NCI-H526 (cell line): ENCODE measurements at regions not wholly inside any gene's neighbourhood (a gene's known extent, or its start where the extent isn't known, plus 50 kb on each side); places are given as distances from the start of the nearest gene placed in this dataset.
"Not testable (repeated sequence)": the region's sequence is repeated elsewhere in the genome, so short reads cannot be mapped to it uniquely, and the experiment has no call there.

Experiments used
- DNase-seq, 2 experiments: peaks; one replicate each; lab custom pipeline; 2025; lab: John Stamatoyannopoulos, UW

DNA sequence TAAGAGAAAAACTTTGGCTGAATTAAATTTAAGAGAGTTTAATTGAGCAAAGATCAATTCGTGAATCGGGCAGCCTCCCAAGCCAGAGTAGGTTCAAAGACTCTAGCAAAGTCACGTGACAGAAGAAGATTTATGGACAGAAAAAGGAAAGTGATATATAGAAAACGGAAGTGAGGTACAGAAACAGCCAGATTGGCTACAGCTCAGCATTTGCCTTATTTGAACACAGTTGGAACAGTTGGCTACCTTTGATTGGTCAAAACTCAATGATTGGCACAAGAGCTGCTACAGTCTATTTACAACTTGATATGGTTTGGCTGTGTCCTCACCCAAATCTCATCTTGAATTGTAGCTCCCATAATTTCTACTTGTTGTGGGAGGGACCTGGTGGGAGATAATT lies 102.6 kb downstream of the PLG start:
- DNase-seq: no peak

DNA sequence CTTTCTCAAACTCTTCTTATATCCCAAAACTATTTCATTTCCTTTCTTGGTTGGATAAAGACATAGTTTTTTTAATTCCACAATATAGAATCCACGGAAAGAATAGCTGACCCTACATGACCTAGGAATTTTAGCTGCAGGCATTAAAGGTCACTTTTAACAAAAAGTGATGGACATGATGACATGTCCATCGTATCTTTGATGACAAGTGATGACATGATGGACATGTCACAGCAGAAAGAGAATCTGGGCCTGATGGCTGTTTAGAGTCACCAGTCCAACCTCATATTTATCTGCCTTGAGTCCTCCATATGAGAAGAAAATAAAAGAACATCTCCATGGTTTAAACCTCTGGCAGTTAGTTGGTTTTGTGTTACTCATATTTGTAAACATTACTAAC lies 106.2 kb downstream of the PLG start:
- DNase-seq: no peak

- DNase-seq: no peak
Measured at GRCh38 chr6:160810238-160810637, 108.2 kb downstream of the PLG start.

- no peak for DNase-seq
Measured at GRCh38 chr6:160812097-160812496, 110.1 kb downstream of the PLG start.

- DNase-seq: no peak
Measured at GRCh38 chr6:160818934-160819333, 116.9 kb downstream of the PLG start.

DNA sequence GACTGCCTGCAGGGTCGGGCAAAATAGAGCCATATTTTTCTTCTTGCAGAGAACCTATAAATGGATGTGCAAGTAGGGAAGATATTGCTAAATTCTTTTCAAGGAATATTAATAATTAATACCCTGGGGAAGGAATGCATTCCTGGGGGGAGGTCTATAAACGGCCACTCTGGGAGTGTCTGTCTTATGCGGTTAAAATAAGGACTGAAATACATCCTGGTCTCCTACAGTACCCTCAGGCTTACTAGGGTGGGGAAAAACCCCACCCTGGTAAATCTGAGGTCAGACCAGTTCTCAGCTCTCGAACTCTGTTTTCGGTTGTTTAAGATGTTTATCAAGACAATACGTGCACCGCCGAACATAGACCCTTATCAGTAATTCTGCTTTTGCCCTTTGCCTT lies 118.6 kb downstream of the PLG start:
- not testable (repeated sequence) for DNase-seq

DNA sequence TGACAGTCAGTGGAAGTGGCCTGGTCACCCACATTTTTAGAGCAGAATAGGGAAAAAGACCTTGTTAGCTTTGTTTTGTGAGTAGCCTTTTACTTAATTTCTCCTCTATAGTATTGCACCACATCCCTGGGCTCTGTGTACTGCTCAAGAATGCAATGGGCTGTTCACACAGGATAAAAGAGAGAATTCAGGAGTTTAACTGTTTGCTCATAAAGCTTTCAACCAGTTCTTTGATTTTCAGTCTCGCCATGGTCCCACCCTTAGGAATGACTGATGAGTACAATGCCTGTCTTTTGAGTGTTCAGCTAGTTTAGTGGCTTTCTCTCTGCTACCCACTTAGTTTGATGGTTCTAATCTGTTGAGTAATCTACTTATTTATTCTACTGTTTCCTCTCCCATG lies 129.7 kb downstream of the PLG start:
- no peak for DNase-seq

GRCh38 chr6:160832422-160832821 lies 130.4 kb downstream of the PLG start:
- DNase-seq: no peak

DNA sequence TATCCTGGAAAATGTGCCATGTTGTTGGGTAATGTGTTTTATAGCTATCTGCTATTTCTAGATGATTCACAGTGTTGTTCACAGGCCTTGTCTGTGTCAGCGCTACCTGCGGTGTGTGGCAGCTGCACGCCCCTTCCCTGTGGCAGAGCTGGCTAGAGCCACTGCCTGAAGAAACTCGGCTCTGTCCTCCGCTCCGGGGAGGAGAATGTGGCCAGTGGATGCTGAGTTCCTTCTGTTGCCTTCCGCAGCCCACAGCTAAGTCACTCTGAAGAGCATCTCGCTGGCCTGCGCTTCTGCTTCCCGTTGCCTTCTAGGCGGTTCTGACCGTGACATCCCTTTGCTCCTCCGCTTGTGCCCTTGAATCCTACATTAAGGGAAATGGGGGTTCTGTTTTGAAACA lies 135.1 kb downstream of the PLG start:
- no peak for DNase-seq

- DNase-seq: no peak
Measured at GRCh38 chr6:160851031-160851430, 140.5 kb upstream of the MAP3K4 start.

DNA sequence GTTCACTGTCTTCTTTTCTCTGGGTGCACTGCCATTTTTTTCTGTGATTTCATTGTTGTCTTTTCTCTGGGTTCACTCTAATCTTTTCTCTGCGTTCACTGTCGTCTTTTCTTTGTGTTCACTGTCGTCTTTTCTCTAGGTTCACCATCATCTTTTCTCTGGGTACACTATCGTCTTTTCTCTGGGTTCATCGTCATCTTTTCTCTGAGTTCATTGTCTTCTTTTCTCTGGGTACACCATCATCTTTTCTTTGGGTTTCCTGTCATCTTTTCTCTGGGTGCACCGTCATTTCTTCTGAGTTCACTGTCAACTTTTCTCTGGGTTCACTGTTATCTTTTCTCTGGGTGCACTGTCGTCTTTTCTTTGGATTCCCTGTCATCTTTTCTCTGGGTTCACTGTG lies 137.6 kb upstream of the MAP3K4 start:
- DNase-seq: no peak

GRCh38 chr6:160858886-160859285 lies 132.7 kb upstream of the MAP3K4 start:
- no peak for DNase-seq

DNA sequence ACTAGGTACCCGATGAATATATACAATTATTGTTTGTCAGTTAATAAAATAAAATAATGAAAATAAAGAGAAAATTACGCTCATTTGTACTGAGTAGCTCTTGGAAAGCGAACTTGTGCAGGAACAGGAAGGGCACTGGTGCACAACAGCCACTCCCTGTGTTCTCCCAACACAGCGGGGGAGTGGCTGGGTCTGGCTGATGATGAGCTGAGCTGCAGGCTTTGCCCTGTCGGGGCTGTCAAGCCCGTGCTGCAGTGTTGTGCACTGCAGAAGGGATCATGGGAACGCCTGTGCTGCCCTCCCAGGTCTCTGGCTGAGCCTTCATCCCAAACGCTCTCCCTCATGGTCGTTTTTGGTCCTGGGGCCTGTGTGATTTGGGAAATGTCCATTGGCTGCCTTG lies 131.7 kb upstream of the MAP3K4 start:
- DNase-seq: no peak

- no peak for DNase-seq
Measured at GRCh38 chr6:160861824-160862223, 129.7 kb upstream of the MAP3K4 start.

DNA sequence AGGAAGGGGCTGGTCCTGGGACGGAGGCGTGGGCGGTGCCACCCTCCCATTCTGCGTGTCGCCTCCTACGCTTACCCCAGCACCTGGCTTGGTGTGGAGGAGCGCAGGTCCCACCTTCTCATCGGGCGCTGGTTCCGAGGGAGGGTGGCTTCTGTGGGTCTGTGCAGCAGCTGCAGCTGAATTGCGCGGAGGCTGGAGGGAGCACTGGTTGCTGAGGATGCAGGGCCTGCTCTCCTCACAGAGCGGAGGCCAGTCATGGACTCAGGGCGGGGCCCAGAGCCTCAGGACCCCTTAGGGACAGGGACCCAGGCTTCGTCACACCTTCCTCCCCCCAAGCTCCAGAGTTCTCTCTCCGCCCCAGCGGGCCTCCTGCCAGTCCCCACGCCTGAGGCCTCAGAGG lies 127.8 kb upstream of the MAP3K4 start:
- no peak for DNase-seq

DNA sequence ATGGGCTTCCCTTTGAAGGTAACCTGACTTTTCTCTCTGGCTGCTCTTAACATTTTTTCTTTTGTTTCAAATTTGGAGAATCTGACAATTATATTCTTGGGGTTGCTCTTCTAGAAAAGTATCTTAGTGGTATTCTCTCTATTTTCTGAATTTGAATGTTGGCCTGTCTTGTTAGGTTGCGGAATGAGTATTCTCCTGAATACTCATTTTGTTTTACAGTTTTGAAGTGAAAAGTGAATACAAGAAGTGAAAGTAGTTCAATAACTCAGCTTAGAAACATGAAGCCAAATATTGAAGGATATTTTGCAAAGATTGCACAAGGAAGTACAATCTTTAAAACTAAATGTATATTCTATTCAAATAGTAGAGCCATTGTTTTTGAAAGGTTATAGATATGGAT lies 120.2 kb upstream of the MAP3K4 start:
- no peak for DNase-seq

DNA sequence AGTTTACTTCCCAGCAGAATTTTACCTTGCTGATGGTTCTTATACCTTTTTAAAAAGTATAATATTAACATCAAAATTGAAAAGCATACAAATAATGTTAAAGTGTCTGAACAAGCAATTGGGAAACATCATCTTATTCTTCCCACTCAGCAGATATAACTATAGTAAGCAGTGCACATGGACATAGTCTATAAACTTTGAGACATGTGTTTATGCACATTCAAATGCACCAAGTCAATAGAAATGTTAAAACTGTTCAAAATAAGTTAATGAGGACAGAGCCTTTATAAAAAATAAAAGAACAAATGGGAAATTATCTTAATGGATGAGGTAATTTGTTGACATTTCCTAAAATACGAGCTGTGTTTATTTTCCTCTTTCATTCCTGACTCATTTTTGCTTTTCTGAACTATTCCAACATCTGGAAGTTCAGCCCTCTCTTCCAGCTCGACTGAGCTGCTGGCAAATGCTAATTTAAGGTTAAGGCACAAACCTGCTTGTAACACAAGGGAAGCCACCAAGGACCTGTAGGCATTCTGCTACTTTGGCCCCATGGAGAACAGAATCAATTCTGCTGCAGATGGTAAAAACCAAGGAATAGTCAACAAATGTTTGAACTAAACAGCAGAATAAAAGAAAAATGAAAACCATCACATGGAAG lies 110.3 kb upstream of the MAP3K4 start:
- no peak for DNase-seq

GRCh38 chr6:160882006-160882405 lies 109.6 kb upstream of the MAP3K4 start:
- no peak for DNase-seq

DNA sequence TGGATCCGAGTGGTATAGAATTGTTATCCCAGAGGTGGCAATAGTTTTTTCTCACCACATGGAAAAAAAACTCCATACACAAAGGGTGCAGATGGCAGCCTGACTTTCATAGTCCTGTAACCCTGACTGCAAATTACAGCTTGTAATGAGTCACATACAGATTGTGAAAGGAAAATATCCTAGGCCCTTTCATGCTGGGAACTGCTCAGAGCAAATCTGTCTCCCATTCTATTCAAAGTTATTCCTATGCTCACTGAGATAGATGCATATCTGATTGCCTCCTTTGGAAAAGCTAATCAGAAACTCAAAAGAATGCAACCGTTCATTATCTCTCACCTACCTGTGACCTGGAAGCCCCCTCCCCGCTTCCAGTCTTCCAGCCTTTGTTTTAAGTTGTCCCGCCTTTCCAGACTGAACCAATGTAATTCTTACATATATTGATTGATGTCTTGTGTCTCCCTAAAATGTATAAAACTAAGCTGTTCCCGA lies 108.7 kb upstream of the MAP3K4 start:
- DNase-seq: no peak

- no peak for DNase-seq
Measured at GRCh38 chr6:160883560-160883959, 108.0 kb upstream of the MAP3K4 start.

- no peak for DNase-seq
Measured at GRCh38 chr6:160883999-160884398, 107.6 kb upstream of the MAP3K4 start.

- not testable (repeated sequence) for DNase-seq
Measured at GRCh38 chr6:160889148-160889547, 102.4 kb upstream of the MAP3K4 start.

- DNase-seq: no peak
Measured at GRCh38 chr6:160891690-160892089, 99.9 kb upstream of the MAP3K4 start.

DNA sequence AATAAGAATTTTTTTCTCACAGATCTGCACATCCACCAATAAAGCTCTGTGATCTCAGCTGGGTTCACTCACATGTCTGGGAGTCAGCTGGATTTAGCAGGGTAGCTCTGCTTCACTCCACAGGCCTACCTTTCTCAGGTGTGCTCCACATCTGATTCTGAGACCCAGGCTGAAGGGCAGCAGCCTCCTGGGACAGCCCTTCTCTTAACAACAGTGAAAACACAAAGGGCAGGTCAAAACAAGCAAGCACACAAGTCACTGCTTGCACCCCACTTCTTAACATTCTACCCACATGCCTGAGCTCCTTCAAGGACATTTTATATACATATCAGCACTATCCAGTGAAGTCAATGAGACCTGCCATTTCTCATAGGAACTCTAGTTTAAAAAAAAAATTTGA lies 96.0 kb upstream of the MAP3K4 start:
- DNase-seq: no peak
